GM12865 (cell line): ENCODE measurements at regions not wholly inside any gene's neighbourhood (a gene's known extent, or its start where the extent isn't known, plus 50 kb on each side); places are given as distances from the start of the nearest gene placed in this dataset.

Experiments
- DNase-seq: peaks from one replicate; pipeline ENCODE4 v3.0.0; 2010; ENCODE audit warnings: low read depth
- H3K4me3 ChIP-seq: 2 replicates; pipeline ENCODE4 v1.5.1; 2011; ENCODE audit warnings: mild to moderate bottlenecking, low read depth, low read length, control low read depth
- TF ChIP-seq, protein P1 (sequence below): IDR thresholded peaks from 2 replicates; pipeline ENCODE4 v1.5.1; 2011; ENCODE audit warnings: low read length, control low read depth, low read depth, inconsistent platforms; ENCODE audit not compliant: insufficient read depth; ENCODE audit errors: missing control alignments

DNA sequence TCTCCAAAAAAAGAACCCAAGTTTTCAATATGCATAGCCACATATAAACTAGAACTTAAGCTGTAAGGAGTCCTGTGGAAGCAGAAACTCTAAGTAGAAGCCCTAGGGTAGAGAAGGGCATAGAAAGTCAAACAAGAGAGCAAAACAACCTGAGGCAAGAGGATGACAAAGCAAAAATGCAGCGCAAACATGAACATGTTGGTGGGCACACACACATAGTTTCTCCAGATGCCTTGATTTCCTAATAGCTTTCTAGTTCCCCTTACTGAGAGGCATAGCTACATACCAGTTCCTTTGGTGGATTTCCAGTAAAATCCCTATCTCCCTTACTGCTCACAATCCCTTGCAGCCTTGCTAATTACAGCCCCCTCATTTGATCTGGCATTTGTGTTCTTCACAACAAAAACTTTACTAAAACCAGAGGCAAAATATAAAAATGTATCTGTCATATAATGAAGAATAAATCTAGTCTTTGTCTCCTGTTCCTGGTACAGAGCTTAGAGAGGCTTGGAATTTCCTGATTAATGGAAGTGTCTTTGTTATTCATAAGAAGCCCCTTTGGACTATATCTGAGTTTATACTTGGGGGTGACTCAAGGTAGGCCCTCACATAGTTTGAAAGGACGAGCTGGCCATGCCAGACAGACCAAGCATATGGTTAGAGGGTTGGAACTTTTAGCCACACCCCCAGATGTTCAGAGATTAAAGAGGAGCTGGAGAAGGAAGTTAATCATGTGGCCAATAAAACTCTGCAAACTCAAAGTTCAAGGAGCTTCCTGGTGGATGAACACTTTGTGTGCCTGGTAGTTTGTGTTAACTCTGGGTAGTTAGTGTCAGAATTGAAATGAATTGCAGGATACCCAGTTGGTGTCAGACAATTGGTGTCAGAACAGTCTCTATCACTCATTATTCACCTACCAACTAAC lies 52.7 kb upstream of the ZCCHC13 start:
- DNase-seq, result no peak
- H3K4me3 ChIP-seq, result no peak overlapping the region
- TF ChIP-seq, protein P1, sequence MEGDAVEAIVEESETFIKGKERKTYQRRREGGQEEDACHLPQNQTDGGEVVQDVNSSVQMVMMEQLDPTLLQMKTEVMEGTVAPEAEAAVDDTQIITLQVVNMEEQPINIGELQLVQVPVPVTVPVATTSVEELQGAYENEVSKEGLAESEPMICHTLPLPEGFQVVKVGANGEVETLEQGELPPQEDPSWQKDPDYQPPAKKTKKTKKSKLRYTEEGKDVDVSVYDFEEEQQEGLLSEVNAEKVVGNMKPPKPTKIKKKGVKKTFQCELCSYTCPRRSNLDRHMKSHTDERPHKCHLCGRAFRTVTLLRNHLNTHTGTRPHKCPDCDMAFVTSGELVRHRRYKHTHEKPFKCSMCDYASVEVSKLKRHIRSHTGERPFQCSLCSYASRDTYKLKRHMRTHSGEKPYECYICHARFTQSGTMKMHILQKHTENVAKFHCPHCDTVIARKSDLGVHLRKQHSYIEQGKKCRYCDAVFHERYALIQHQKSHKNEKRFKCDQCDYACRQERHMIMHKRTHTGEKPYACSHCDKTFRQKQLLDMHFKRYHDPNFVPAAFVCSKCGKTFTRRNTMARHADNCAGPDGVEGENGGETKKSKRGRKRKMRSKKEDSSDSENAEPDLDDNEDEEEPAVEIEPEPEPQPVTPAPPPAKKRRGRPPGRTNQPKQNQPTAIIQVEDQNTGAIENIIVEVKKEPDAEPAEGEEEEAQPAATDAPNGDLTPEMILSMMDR, result no peak

DNA sequence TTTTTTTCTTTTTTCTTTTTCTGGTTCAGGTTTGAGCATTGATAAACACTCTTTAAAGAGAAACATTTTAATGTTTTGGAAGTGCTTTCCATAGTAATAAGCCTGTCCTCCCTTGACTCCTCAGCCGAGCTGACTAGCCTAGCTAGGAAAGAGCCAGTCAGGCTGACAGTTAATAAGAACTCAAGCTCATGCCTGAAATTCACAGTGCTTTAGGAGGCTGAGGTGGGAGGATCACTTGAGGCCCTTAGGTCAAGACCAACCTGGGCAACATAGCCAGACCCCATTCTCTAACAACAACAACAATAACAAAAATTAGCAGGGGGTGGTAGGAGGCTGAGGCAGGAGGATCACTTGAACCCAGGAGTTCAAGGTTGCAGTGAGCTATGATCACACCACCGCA lies 53.4 kb upstream of the ZCCHC13 start:
- no peak overlapping the region for H3K4me3 ChIP-seq
- TF ChIP-seq, protein P1, result no peak
- DNase-seq, result no peak

DNA sequence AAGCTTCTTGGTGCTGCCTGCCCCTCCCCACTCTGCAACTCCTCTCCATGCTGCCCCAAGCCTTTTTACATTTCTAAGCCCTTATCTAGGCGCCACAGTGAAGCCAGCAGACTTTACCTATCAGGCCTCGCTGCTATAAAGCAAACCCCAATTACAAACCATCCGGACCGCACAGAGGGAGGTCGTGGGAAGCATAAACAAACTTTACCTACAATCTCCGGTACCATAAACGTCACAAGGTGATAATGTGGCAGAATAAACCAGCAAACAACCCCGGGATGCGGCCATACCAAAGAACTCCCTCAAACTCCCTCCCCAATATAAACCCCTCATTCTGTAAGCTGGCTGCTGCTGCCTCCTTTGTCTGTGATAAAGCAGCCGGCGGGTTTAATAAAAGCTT lies 54.0 kb upstream of the ZCCHC13 start:
- TF ChIP-seq, protein P1, result no peak
- no peak for DNase-seq
- H3K4me3 ChIP-seq, result no peak overlapping the region

DNA sequence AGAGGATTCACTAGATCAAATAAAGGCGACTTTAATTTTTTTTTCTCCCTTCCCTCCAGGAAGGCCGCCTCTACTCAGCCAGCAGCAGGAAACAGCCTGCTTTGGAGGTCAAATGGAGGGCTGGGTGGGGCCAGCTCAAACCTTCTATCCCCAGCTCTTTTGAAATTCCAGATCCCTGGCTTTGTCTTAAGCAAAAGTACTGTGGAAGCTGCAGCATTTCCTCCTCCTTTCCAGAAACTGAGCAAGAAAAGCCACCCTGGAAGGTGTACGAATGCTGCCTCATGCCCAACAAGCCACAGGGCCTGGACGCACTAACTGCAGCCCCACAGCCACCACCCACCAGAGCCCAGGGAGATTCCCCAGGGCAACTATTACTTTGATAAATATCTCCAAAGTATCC lies 55.1 kb upstream of the ZCCHC13 start:
- H3K4me3 ChIP-seq, result no peak overlapping the region
- no peak for DNase-seq

DNA sequence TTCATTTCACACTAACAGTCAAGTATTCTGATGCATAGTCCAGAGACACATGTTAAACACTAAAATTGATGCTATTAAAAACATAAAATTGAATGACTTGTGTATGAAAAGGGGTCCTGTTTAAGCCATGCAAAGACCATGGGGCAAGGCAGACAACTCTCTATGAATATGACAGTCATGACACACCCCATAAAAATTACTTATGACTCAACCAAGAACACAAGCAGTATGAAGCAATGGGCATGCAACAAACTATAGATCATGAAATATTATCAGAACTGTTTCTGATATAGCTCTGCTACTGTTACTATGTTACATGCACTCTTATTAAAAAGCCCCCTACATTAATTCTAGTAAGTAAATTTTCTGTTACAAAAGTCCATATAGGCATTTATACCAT lies 57.5 kb upstream of the ZCCHC13 start:
- TF ChIP-seq, protein P1, result no peak
- no peak overlapping the region for H3K4me3 ChIP-seq
- DNase-seq, result no peak

More for the DNA sequence above, 55.1 kb upstream of the ZCCHC13 start:
- TF ChIP-seq, protein P1, result no peak

DNA sequence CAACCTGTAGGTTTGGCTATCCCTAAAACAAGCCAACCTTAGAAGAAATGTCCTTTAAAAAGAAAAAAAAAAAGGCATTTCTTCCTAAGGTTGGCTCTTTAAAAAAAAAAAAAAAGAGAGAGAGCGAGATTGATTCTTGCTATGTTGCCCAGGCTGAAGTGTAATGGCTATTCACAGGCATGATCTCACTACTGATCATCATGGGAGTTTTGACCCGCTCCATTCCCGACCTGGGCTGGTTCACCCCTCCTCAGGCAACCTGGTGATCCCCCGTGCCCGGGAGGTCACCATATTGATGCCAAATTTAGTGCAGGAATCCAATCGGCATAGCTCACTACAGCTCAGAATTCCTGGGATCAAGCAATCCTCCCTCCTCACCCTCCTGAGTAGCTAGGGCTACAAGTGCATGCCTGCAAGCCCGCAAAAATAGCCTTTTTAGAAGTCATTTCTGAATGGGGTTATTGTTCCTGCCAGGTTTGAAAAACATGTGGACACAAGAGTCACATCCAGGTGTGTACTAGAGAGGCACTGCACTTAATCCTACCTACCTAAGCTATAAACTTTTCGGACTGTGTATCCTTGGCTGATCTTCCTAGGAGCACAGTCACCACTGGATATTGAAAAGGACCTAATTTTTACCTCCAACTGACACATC lies 61.4 kb upstream of the ZCCHC13 start:
- TF ChIP-seq, protein P1, result no peak
- DNase-seq, result no peak
- no peak overlapping the region for H3K4me3 ChIP-seq

DNA sequence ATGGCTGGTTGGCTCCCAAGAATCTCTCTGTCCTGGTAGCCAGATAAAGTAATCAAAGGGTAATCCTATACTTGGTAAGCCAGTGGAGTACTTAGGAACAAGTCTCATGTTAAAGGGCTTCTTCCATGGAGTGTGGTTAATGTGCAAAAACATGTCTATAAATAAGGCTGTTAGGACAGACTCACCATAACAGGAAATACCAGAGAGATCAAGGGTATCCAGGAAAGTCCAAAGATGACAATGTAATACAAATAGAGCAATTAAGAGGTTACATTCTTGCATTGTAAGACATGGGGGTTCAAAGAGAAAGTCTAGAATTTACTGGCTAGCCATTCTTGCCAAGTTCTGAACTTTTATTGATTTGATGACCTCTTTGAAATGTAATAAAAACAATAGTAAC lies 61.9 kb upstream of the ZCCHC13 start:
- H3K4me3 ChIP-seq, result no peak overlapping the region
- TF ChIP-seq, protein P1, result no peak
- no peak for DNase-seq
